ENCODE measurements at regions not wholly inside any gene's neighbourhood (a gene's known extent, or its start where the extent isn't known, plus 50 kb on each side); places are given as distances from the start of the nearest gene placed in this dataset.
A peak's percentile ranks its signal among the peaks of the same experiment; 100 is the strongest.

DNA sequence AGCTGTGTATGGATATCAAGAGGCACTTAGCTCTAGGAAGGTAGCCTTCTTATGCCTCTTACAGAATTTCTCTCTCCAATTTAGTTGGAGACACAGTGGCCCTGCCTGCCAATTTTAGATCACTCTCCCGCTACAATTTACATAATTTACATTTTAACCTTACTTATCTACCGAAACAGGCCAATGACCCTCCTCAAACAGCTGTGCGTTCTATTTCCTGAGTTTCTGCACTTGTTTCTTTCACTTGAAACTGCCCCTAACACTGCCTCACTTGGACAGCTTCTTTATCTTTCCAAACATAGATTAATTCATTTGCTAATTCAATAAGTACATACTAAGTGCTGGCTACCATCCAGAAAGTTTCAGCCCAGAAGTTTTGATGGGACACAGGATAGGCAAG lies 52.9 kb upstream of the HDDC2 start:
- Mint-ChIP-seq H3K4me1 (ENCODE audit: low read depth) (peaks cover 4% of the 10 kb centered on the region), H3K4me3 (no peak overlapping the region), H3K9me3 (no peaks in the 10 kb centered on the region), H3K36me3 (ENCODE audit: low read depth) (no peaks in the 10 kb centered on the region), H3K27ac (no peak overlapping the region), H3K27me3 (peaks cover 8% of the 10 kb centered on the region)

DNA sequence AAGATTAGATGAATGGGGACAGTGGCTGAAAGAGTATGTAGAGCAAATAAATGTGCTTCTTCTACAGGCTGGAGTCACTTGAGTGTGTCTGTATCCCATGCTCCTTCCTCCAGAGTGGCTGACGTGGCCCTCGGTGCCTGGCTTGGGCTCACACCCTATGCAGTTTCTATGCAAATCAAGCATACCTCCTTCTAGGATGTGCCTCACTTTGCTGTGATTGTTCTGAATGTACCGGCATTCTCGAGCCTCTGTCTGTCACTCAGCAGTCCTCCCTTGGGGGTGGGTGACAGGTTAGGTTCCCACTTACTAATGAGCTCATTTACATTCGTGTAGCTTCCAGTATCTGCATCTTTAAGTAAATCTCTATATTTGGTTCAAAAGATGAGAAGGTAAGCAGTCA lies 55.1 kb upstream of the HDDC2 start:
- H3K27ac Mint-ChIP-seq: no peak overlapping the region
- H3K27me3 Mint-ChIP-seq: peaks cover 15% of the 10 kb centered on the region

DNA sequence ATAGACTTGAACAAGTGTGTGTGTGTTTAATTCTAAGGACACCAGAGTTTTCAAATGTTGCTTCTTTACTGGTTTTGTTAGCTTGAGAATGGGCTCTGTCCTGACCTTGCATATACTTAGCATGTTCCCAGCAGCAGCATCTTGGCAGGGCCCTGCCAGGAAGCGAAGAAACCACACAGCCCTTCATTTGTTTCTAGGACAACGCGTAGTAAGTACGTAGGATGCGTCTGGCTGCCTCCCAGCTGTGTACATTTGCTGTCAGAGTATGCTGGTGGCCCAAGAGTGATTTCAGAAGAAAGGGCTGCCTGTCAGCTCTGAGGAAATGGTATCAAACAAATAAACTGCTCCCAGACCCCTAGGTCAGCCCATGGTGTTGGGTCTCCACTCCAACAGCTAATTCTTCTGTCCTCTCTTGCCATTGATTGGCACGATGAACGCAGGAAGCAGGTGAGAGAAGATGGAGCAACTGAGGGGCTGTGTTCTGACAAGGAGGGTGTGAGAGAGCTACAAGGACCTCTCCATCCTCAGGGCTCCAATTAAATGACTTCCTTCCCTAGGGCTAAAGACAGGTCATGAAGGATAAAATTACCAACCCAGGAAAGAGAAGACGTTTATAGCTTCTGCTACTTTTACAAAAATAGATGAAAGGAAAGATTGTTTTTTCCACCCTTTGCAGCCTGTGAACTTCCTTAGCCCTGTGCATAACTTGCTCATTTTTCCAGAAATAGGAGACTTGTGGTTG lies 55.9 kb upstream of the HDDC2 start:
- Mint-ChIP-seq H3K27me3 (peaks cover 23% of the 10 kb centered on the region), H3K36me3 (ENCODE audit: low read depth) (no peaks in the 10 kb centered on the region), H3K9me3 (no peaks in the 10 kb centered on the region), H3K4me3 (no peak overlapping the region), H3K4me1 (ENCODE audit: low read depth) (peaks cover 6% of the 10 kb centered on the region), H3K27ac (no peak overlapping the region)

More for the DNA sequence above, 55.1 kb upstream of the HDDC2 start:
- Mint-ChIP-seq H3K4me1 (ENCODE audit: low read depth) (peaks cover 4% of the 10 kb centered on the region), H3K36me3 (ENCODE audit: low read depth) (no peaks in the 10 kb centered on the region), H3K4me3 (no peak overlapping the region), H3K9me3 (no peaks in the 10 kb centered on the region)

DNA sequence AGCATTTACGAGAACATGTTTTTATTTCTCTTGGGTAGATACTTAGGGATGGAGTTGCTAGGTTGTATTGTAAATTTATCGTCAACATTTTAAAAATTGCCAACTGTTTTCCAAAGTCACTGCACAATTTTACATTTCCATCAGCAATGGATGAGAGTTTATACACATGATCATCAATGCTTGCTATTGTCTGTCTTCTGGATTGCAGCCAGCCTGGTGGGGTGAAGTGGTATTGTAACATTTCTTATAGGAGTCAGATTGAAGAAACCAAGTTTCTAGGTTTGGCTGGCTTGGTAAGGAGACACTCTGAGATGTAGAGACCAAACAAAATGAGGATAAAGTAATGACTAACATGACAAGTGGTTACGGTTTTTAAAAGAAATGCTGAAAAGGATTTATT lies 57.1 kb upstream of the HDDC2 start:
- Mint-ChIP-seq H3K4me1 (ENCODE audit: low read depth) (peaks cover 8% of the 10 kb centered on the region), H3K4me3 (no peak overlapping the region), H3K27ac (no peak overlapping the region), H3K36me3 (ENCODE audit: low read depth) (no peaks in the 10 kb centered on the region), H3K27me3 (peaks cover 29% of the 10 kb centered on the region), H3K9me3 (no peaks in the 10 kb centered on the region)

DNA sequence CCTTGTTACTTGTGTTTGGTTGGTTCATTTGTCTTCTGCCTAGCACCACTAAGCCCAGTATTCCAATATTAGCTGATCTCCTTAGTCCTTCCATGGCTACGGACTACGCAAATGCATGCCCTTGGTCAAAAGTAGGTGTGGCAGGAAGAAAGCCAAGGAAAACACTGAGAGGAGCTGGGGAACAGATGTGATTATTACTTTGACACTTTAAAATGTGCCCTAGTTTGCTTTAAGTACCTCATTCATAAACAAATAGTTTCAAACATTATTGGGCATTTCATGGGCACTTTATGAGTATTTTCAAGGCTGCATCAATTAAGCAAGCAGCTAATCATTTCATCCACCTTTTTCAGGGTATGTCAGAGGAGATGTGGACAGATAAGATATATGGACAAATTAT lies 60.1 kb upstream of the HDDC2 start:
- Mint-ChIP-seq H3K27ac (no peak overlapping the region), H3K36me3 (ENCODE audit: low read depth) (no peaks in the 10 kb centered on the region), H3K4me1 (ENCODE audit: low read depth) (peaks cover 4% of the 10 kb centered on the region), H3K9me3 (no peaks in the 10 kb centered on the region), H3K4me3 (no peak overlapping the region), H3K27me3 (peaks cover 44% of the 10 kb centered on the region)

DNA sequence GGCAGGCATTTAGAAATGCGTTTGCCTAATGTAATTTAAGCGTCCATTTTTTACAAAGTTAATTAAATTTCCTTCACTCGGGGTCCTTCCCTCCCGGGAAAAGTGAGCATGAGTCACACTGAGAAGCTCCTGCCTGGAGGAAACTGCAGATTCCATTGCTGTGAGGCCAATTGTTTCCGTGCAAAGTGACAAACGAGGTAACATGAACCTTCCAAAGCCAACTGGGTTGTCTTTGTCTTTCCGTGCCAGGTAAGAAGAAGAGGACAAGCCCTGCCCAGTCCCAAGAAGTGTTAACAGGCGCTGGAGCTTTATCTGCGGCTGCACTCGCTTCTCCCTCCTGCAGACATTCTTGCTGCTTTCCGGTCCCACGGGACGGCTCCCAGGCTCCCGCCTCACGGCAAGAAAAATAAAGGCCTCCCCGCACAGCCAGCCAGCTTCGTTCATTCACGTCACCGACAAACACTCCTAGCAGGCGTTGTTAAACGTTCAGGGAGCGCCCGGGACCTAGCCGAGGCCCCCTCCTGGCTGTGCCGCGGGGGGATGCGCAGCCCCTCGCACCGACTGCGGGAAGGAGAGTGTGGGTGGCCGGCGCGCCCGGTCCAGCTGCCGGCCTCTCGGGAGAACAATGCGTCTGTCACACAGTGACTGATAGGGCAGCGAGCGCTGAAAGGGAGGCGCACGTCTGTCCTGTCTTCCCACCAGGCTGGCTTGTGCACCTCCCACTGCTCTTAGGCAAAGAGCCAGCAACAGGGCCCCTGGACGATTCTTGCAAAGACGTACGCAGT lies 61.5 kb upstream of the HDDC2 start:
- no peaks in the 10 kb centered on the region for H3K36me3 Mint-ChIP-seq (ENCODE audit: low read depth)
- H3K9me3 Mint-ChIP-seq: no peaks in the 10 kb centered on the region
- H3K27me3 Mint-ChIP-seq: peaks cover 53% of the 10 kb centered on the region
- no peak overlapping the region for H3K27ac Mint-ChIP-seq
- no peak overlapping the region for H3K4me3 Mint-ChIP-seq
- peaks cover 4% of the 10 kb centered on the region for H3K4me1 Mint-ChIP-seq (ENCODE audit: low read depth)

DNA sequence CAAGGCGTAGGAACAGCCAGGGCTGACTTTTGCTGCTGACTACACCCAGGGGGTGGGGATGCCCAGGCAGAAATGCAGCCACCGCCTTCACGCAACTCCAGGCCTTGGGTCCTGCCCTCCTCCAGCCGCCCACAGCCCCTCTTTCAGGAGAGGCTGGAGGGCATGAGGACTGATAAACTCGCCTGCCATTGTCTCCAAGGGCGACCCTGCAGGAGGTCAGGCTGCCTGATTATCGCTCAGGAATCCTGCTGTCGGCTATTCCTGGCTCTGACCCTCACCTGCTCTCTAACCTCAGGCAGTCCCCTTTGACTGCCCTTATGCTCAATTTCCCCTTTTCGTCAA lies 62.0 kb upstream of the HDDC2 start:
- Mint-ChIP-seq H3K27ac (no peak overlapping the region), H3K4me3 (no peak overlapping the region), H3K4me1 (ENCODE audit: low read depth) (peaks cover 4% of the 10 kb centered on the region), H3K36me3 (ENCODE audit: low read depth) (no peaks in the 10 kb centered on the region), H3K9me3 (no peaks in the 10 kb centered on the region), H3K27me3 (peaks cover 55% of the 10 kb centered on the region)

DNA sequence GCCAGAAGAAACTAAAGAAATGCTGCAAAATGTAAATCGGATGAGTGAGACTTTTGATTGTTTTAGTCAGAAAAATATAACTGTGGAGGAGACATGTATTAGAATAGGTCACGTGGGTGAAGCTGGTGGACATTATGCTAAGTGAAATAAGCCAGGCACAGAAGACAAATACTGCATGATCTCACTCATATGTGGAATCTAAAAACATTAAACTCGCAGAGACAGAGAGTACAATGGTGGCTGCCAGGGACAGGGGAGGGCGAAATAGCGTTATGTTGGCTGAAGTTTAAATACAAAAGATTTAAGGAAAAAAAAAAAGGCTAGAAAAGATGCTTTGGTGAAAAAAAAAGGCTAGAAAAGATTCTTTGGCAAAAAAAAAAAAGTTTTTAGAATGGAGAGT lies 63.5 kb upstream of the HDDC2 start:
- Mint-ChIP-seq H3K9me3 (no peaks in the 10 kb centered on the region), H3K4me1 (ENCODE audit: low read depth) (peaks cover 4% of the 10 kb centered on the region), H3K27me3 (peaks cover 53% of the 10 kb centered on the region), H3K27ac (no peak overlapping the region), H3K36me3 (ENCODE audit: low read depth) (no peaks in the 10 kb centered on the region), H3K4me3 (no peak overlapping the region)

DNA sequence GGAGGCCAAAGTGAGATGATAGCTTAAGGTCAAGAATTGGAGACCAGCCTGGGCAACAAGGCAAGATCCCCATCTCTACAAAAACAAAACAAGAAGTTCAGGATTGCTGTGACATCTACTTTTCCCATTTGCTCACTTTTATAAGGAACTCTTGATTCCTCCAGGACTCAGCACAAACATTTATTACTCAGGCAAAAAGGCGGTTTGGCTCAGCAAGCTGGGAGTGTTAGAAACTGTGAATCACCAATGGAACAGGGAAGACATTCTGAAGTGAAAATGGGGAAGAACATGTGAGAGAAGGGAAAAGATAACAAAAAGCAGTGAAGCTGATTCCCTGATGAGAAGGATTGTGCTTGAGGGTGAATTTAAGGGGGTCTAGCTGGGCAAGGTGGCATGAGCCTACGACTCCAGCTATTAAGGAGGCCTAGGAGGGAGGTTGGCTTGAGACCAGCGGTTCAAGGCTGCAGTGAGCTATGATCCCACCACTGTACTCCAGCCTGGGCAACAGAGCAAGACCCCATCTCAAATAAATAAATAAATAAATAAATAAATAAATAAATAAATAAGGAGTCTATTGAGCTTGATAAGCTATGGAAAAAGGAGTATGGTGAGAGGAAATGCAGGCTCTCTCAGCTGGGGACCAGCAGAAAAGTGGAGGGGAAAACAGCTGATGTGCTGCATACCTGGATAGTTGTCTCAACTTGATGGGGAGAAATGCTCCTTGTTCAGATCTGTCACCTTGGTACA lies 65.4 kb upstream of the HDDC2 start:
- Mint-ChIP-seq H3K9me3 (no peaks in the 10 kb centered on the region), H3K4me1 (ENCODE audit: low read depth) (peaks cover 4% of the 10 kb centered on the region), H3K36me3 (ENCODE audit: low read depth) (no peaks in the 10 kb centered on the region), H3K4me3 (no peak overlapping the region), H3K27me3 (peaks cover 48% of the 10 kb centered on the region), H3K27ac (no peak overlapping the region)

DNA sequence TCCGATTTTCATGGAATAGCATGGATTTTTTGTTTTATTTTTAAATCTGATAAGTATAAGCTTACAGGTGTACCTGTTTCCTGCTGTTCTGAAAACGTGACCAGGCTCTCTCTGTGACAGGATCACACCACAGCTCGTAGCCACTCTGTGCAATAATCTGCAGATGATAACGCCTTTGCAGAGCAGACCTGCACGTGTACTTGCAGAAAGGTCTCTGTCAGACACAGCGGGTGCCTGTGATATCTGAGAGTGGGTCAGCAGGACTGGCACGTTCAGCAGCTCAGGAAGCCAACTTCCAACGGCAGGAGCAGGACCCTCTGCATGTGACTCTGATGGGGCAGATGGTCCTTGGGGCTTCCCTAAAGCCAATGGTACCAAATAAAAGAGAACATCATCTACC lies 68.6 kb upstream of the HDDC2 start:
- H3K36me3 Mint-ChIP-seq (ENCODE audit: low read depth): no peaks in the 10 kb centered on the region
- H3K4me1 Mint-ChIP-seq (ENCODE audit: low read depth): no peaks in the 10 kb centered on the region
- H3K27ac Mint-ChIP-seq: no peak overlapping the region
- H3K27me3 Mint-ChIP-seq: peaks cover 38% of the 10 kb centered on the region
- H3K9me3 Mint-ChIP-seq: no peaks in the 10 kb centered on the region
- no peak overlapping the region for H3K4me3 Mint-ChIP-seq

DNA sequence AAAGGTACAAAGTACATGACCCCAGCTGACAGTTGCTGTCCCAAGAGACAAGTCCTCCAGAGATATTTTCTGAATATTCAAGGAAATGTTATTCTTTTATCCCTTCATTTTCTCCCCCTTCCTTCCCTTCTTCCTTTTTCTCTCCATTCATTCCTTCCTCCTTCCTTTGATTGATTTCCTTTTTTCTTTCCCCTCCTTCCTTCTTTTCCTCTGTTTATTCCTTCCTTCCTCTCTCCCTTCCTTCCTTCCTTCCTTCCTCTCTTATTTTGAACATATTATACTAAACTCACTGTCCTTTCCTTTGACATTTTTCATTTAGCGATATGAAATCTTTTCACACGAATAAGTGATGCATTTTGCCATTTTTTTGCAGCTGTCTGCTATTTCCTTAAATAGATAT lies 73.2 kb upstream of the HDDC2 start:
- Mint-ChIP-seq H3K4me3 (no peak overlapping the region), H3K27me3 (peaks cover 43% of the 10 kb centered on the region), H3K36me3 (ENCODE audit: low read depth) (no peaks in the 10 kb centered on the region), H3K4me1 (ENCODE audit: low read depth) (peaks cover 4% of the 10 kb centered on the region), H3K9me3 (no peaks in the 10 kb centered on the region), H3K27ac (peak overlapping the region; percentile 15)

DNA sequence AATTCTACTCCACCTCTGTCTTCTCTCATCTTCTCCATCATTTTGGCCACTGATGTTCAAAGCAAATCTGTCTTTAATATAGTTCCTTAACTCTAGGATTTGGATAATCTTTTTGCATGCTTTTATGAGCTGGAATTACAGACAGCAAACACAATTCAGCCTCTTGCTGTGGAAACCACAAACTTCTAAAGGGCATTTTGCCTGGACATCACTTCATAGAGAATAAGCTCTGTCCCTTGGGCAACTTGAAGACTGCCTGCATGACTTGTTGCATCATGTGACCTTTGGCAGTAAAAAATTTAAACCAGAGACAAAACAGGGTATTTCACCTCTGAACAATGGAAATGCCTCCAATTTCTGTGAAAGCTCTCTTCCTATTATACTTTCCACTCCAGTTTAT lies 74.1 kb upstream of the HDDC2 start:
- no peaks in the 10 kb centered on the region for H3K36me3 Mint-ChIP-seq (ENCODE audit: low read depth)
- peaks cover 38% of the 10 kb centered on the region for H3K27me3 Mint-ChIP-seq
- no peak overlapping the region for H3K27ac Mint-ChIP-seq
- no peaks in the 10 kb centered on the region for H3K9me3 Mint-ChIP-seq
- peaks cover 4% of the 10 kb centered on the region for H3K4me1 Mint-ChIP-seq (ENCODE audit: low read depth)
- no peak overlapping the region for H3K4me3 Mint-ChIP-seq

DNA sequence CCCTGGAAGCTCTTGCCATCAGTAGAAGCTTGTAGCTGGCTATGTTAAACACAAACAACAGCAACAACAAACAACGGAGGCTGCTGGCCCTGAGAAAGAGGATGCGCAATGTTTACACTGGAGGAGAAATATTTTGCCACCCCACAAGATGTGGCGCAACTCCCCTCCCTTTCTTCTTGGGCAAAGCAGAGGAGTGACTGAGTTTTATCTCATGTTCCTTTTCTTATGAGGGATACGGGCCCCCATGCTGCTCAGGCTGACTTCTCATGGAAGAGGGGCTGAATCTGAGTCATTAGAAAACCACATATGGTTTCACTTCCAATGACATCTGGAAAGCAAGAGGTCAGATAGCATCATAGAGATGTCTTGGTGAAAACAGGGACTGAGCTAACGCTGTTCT lies 75.9 kb upstream of the HDDC2 start:
- no peaks in the 10 kb centered on the region for H3K9me3 Mint-ChIP-seq
- H3K36me3 Mint-ChIP-seq (ENCODE audit: low read depth): no peaks in the 10 kb centered on the region
- no peak overlapping the region for H3K4me3 Mint-ChIP-seq
- H3K27ac Mint-ChIP-seq: no peak overlapping the region
- peaks cover 37% of the 10 kb centered on the region for H3K27me3 Mint-ChIP-seq
- peaks cover 4% of the 10 kb centered on the region for H3K4me1 Mint-ChIP-seq (ENCODE audit: low read depth)

DNA sequence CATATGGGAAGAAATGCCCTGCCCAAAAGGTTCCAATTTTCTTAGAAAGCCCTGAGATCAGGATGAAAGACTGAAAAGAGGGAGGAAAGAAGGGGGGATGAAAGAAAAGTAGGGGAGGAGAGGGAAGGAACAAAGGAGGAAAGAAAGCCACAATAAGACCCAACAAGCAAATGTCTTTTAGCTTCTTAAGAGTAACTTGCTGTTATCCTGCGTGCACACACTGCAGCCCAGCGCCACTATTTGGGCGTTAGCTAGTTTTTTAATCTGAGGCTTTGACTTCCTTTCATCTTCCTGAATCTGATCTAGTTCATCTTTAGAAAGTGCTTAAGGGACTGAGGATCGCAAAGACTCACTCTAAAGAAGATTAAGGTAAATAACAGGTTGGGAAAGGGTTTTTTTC lies 77.4 kb upstream of the HDDC2 start:
- H3K4me3 Mint-ChIP-seq: no peak overlapping the region
- no peak overlapping the region for H3K27ac Mint-ChIP-seq
- peaks cover 30% of the 10 kb centered on the region for H3K27me3 Mint-ChIP-seq
- no peaks in the 10 kb centered on the region for H3K9me3 Mint-ChIP-seq
- H3K36me3 Mint-ChIP-seq (ENCODE audit: low read depth): no peaks in the 10 kb centered on the region
- peaks cover 4% of the 10 kb centered on the region for H3K4me1 Mint-ChIP-seq (ENCODE audit: low read depth)

DNA sequence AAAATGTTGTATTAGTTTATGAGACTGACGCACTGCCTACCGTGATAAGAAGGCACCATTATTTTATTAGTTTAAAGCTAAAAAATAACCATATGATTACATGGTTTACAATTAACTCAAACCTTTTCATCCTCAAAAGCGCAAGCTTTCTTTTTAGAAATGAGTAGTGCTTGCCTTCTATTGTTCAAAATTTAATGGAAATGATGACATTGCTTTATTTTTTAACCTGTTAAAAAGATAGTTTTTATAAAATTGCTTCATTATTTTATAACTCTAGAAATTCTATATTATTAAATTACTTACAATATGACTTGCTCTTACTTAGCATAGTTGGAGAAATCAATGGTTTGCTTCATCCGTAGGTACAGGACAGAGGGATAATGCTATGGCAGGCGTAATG lies 78.7 kb upstream of the HDDC2 start:
- H3K27me3 Mint-ChIP-seq: peaks cover 25% of the 10 kb centered on the region
- no peaks in the 10 kb centered on the region for H3K36me3 Mint-ChIP-seq (ENCODE audit: low read depth)
- H3K9me3 Mint-ChIP-seq: no peaks in the 10 kb centered on the region
- peaks cover 4% of the 10 kb centered on the region for H3K4me1 Mint-ChIP-seq (ENCODE audit: low read depth)
- H3K27ac Mint-ChIP-seq: no peak overlapping the region
- H3K4me3 Mint-ChIP-seq: no peak overlapping the region

Measured in stimulated activated naive CD8-positive, alpha-beta T cell treated with anti-CD3 and anti-CD28 coated beads, Interleukin-15, Interleukin-2, amounts not matched to agents 100 ng/mL and 50 ng/mL, for 24 hours (primary cell).